IMR-90 (cell line): ENCODE measurements at regions not wholly inside any gene's neighbourhood (a gene's known extent, or its start where the extent isn't known, plus 50 kb on each side); places are given as distances from the start of the nearest gene placed in this dataset.

ENCODE experiments used
- ATAC-seq: fragments of 200-7000 bp; cut with Tn5 transposase; 2 replicates; pipeline ENCODE4 v1.9.1; 2020; ENCODE audit warnings: low read depth, mild to moderate bottlenecking, moderate library complexity
- BruUV-seq: library from RNA; stranded (reverse); fragments of 400-500 nt; replicated peaks from 2 replicates; lab custom pipeline; 2021; lab: Mats Ljungman, UMichigan
- CTCF ChIA-PET: fragments of 300-600 bp; formaldehyde crosslinking; extraction: SDS; loops from one replicate; lab custom pipeline; 2021; ENCODE audit warnings: antibody characterized with exemption; lab: Yijun Ruan, JAX
- POLR2A ChIA-PET: fragments of 300-600 bp; sonication (Branson Sonifier 250); formaldehyde crosslinking; loops from one replicate; lab custom pipeline; 2022; ENCODE audit warnings: antibody characterized with exemption; ENCODE audit not compliant: unreplicated experiment; lab: Charles Lee
- DNase-seq: peaks from one replicate; pipeline ENCODE4 v3.0.0; 2013
- H2AFZ ChIP-seq: replicated peaks from 2 replicates; pipeline ENCODE3; 2013; ENCODE audit warnings: low read length, mild to moderate bottlenecking; ENCODE audit not compliant: poor library complexity
- H2AK5ac ChIP-seq: 2 replicates; pipeline ENCODE4 v1.6.1; 2013; ENCODE audit warnings: low read depth, low read length, inconsistent platforms
- H2AK9ac ChIP-seq: replicated peaks from 2 replicates; pipeline ENCODE3; 2013; ENCODE audit warnings: mild to moderate bottlenecking, low read depth, low read length, moderate library complexity; ENCODE audit not compliant: poor library complexity
- H2BK120ac ChIP-seq: 2 replicates; pipeline ENCODE4 v1.6.1; 2013; ENCODE audit warnings: low read depth, low read length, inconsistent platforms
- H2BK15ac ChIP-seq: 3 replicates; pipeline ENCODE4 v1.6.1; 2013; ENCODE audit warnings: low read depth, low read length, inconsistent platforms
- H2BK20ac ChIP-seq: 2 replicates; pipeline ENCODE4 v1.6.1; 2013; ENCODE audit warnings: low read depth, mild to moderate bottlenecking, inconsistent platforms, low read length, moderate library complexity
- H2BK5ac ChIP-seq: 2 replicates; pipeline ENCODE4 v1.6.1; 2013; ENCODE audit warnings: mild to moderate bottlenecking, low read depth, low read length, inconsistent platforms; ENCODE audit not compliant: poor library complexity, severe bottlenecking
- H3K14ac ChIP-seq: replicated peaks from 2 replicates; pipeline ENCODE4 v1.6.1; 2013; ENCODE audit warnings: low read depth, low read length, inconsistent platforms
- H3K18ac ChIP-seq: 2 replicates; pipeline ENCODE4 v1.6.1; 2013; ENCODE audit warnings: low read depth, low read length, control low read depth
- H3K23ac ChIP-seq: 2 replicates; pipeline ENCODE4 v1.6.1; 2013; ENCODE audit warnings: low read depth, low read length, inconsistent platforms
- H3K27ac ChIP-seq: 2 replicates; pipeline ENCODE4 v1.5.1; 2013; ENCODE audit warnings: mild to moderate bottlenecking, control low read depth, low read length; ENCODE audit not compliant: insufficient read depth
- H3K27me3 ChIP-seq: 2 replicates; pipeline ENCODE4 v1.6.1; 2013; ENCODE audit warnings: low read length; ENCODE audit not compliant: control insufficient read depth, insufficient read depth
- H3K36me3 ChIP-seq: 2 replicates; pipeline ENCODE4 v1.6.1; 2013; ENCODE audit warnings: low read length, mixed read lengths; ENCODE audit not compliant: control insufficient read depth, insufficient read depth
- H3K4ac ChIP-seq: 2 replicates; pipeline ENCODE4 v1.6.1; 2013; ENCODE audit warnings: low read depth, low read length, inconsistent platforms
- H3K4me1 ChIP-seq: 2 replicates; pipeline ENCODE4 v1.6.1; 2013; ENCODE audit warnings: low read length, mixed read lengths; ENCODE audit not compliant: control insufficient read depth, insufficient read depth
- H3K4me2 ChIP-seq: 2 replicates; pipeline ENCODE4 v1.6.1; 2013; ENCODE audit warnings: low read depth, mild to moderate bottlenecking, control low read depth, low read length, moderate library complexity
- H3K4me3 ChIP-seq: 2 replicates; pipeline ENCODE4 v1.5.1; 2013; ENCODE audit warnings: low read depth, mild to moderate bottlenecking, control low read depth, low read length, moderate library complexity; ENCODE audit not compliant: insufficient read depth
- H3K56ac ChIP-seq: 2 replicates; pipeline ENCODE4 v1.6.1; 2013; ENCODE audit warnings: low read length, inconsistent platforms; ENCODE audit not compliant: insufficient read depth; ENCODE audit errors: extremely low read depth
- H3K79me1 ChIP-seq, 2 experiments: 2 replicates each; pipeline ENCODE4 v1.6.1; 2013; ENCODE audit warnings: low read length in 2 of 2, inconsistent platforms in 1 of 2, low read depth in 1 of 2
- H3K9ac ChIP-seq: 2 replicates; pipeline ENCODE4 v1.6.1; 2013; ENCODE audit warnings: low read depth, low read length, control low read depth
- H3K9me1 ChIP-seq: 2 replicates; pipeline ENCODE4 v1.6.1; 2013; ENCODE audit warnings: low read length, inconsistent platforms; ENCODE audit not compliant: insufficient read depth
- H3K9me3 ChIP-seq: 2 replicates; pipeline ENCODE4 v1.6.1; 2013; ENCODE audit warnings: low read length; ENCODE audit not compliant: control insufficient read depth, insufficient read depth
- H4K20me1 ChIP-seq: 2 replicates; pipeline ENCODE4 v1.6.1; 2013; ENCODE audit warnings: low read length, inconsistent platforms; ENCODE audit not compliant: insufficient read depth
- H4K5ac ChIP-seq: 2 replicates; pipeline ENCODE4 v1.6.1; 2013; ENCODE audit warnings: mild to moderate bottlenecking, low read depth, low read length, control low read depth
- H4K8ac ChIP-seq, 2 experiments: 2 replicates each; pipeline ENCODE4 v1.6.1; 2013; ENCODE audit warnings: low read depth in 2 of 2, low read length in 2 of 2, control low read depth in 1 of 2, inconsistent platforms in 1 of 2
- H4K91ac ChIP-seq: 2 replicates; pipeline ENCODE4 v1.6.1; 2013; ENCODE audit warnings: low read depth, low read length, inconsistent platforms; ENCODE audit not compliant: insufficient read depth
- BHLHE40 ChIP-seq: fragments of 150-350 bp; IDR thresholded peaks from 2 replicates; pipeline ENCODE4 v1.6.1; 2016; ENCODE audit warnings: mild to moderate bottlenecking, low read depth, low read length
- CEBPB ChIP-seq: IDR thresholded peaks from 2 replicates; pipeline ENCODE4 v1.6.1; 2012; ENCODE audit warnings: low read depth, low read length, improper control_type of control experiment
- CHD1 ChIP-seq: IDR thresholded peaks from 2 replicates; pipeline ENCODE4 v1.6.1; 2012; ENCODE audit warnings: low read depth, low read length, improper control_type of control experiment
- FOS ChIP-seq: fragments of 150-350 bp; IDR thresholded peaks from 2 replicates; pipeline ENCODE4 v1.6.1; 2016; ENCODE audit warnings: low read depth, low read length
- MAFK ChIP-seq: IDR thresholded peaks from 2 replicates; pipeline ENCODE4 v1.6.1; 2012; ENCODE audit warnings: low read depth, low read length, improper control_type of control experiment
- MAZ ChIP-seq: IDR thresholded peaks from 2 replicates; pipeline ENCODE4 v1.6.1; 2012; ENCODE audit warnings: low read depth, mild to moderate bottlenecking, low read length, improper control_type of control experiment, moderate library complexity, borderline replicate concordance
- MXI1 ChIP-seq: IDR thresholded peaks from 2 replicates; pipeline ENCODE4 v1.6.1; 2012; ENCODE audit warnings: low read depth, mild to moderate bottlenecking, low read length, moderate library complexity, borderline replicate concordance
- POLR2A ChIP-seq: IDR thresholded peaks from 2 replicates; pipeline ENCODE4 v1.6.1; 2012; ENCODE audit warnings: mild to moderate bottlenecking, low read depth, low read length
- RAD21 ChIP-seq: IDR thresholded peaks from 2 replicates; pipeline ENCODE4 v1.6.1; 2012; ENCODE audit warnings: low read length, improper control_type of control experiment
- RCOR1 ChIP-seq: IDR thresholded peaks from 2 replicates; pipeline ENCODE4 v1.6.1; 2012; ENCODE audit warnings: mild to moderate bottlenecking, low read length, improper control_type of control experiment; ENCODE audit not compliant: insufficient replicate concordance
- RFX5 ChIP-seq: IDR thresholded peaks from 2 replicates; pipeline ENCODE4 v1.8.0; 2012; ENCODE audit warnings: low read depth, mild to moderate bottlenecking, low read length, moderate library complexity
- WGBS, 2 experiments: methylation state at CpG; one replicate each; pipeline versions ENCODE4 v1.1.5 to v1.1.7; 2013; ENCODE audit warnings: missing lambda C conversion rate in 2 of 2; ENCODE audit not compliant: insufficient read length in 1 of 2; ENCODE audit errors: extremely low coverage in 2 of 2; 5-methylcytosine and 5-hydroxymethylcytosine counted together
- dilution Hi-C: fragments of 300-500 bp; cut with HindIII; formaldehyde crosslinking; loops from one replicate; pipeline ENCODE4 v1.14.3; 2018; ENCODE audit warnings: low sequenced_read_pairs; ENCODE audit not compliant: unreplicated experiment
- in situ Hi-C: fragments of 300-500 bp; cut with MboI; formaldehyde crosslinking; loops from 3 replicates; pipeline ENCODE4 v1.14.3; 2019; ENCODE audit warnings: low sequenced_read_pairs, inconsistent platforms, mixed read lengths
- intact Hi-C: fragments of 100-400 bp; cut with micrococcal nuclease; formaldehyde crosslinking; loops from 2 replicates; pipeline ENCODE4 v1.10.0; 2022

- no peaks in the 10 kb centered on the region for H4K20me1 ChIP-seq
- peaks cover 14% of the 10 kb centered on the region for H3K9me1 ChIP-seq
- ChIA-PET CTCF (interaction anchor here (0.8 to 1.0 kb wide), 2 partner anchors 19 to 92 kb away, joined by 3 to 4 read pairs; no protein-coding TSS in a partner anchor), POLR2A (no interaction called here)
- peak overlapping the region; percentile 88 for H3K14ac ChIP-seq
- DNase-seq, result peak; percentile 92
- in situ Hi-C loops, result no loop called here
- peak overlapping the region; percentile 20; the same call in 1 of the 2 replicates for H3K4me2 ChIP-seq
- peaks cover 20% of the 10 kb centered on the region for H3K4me1 ChIP-seq
- H3K9me3 ChIP-seq, result 0 out of 2 replicates have a peak, but pooled peaks cover 2% of the 10 kb centered on the region
- peak; percentile 27; the same call in 1 of the 2 replicates for TF ChIP-seq FOS
- no peak for TF ChIP-seq RFX5
- no peak for TF ChIP-seq POLR2A
- 0 out of 2 replicates have a peak, but pooled peaks have one; percentile 40 for TF ChIP-seq CHD1
- 0 out of 2 replicates have a peak, but pooled peaks have one; percentile 15 for TF ChIP-seq MXI1
- TF ChIP-seq RCOR1, result peak; percentile 83
- TF ChIP-seq MAFK, result no peak
- TF ChIP-seq BHLHE40, result peak; percentile 24; the same call in 1 of the 2 replicates
- peak; percentile 30 for TF ChIP-seq RAD21
- peak; percentile 83 for TF ChIP-seq MAZ
- TF ChIP-seq CEBPB, result peak; percentile 98
- H3K23ac ChIP-seq, result peak overlapping the region; percentile 61
- peaks cover 2% of the 10 kb centered on the region; the same call in 1 of the 2 replicates for H3K27me3 ChIP-seq
- dilution Hi-C loops, result no loop called here
- peak overlapping the region; percentile 88 for H2AK9ac ChIP-seq
- H2BK20ac ChIP-seq, result peak overlapping the region; percentile 98
- no peaks in the 10 kb centered on the region for H3K79me1 ChIP-seq
- H4K91ac ChIP-seq, result peak overlapping the region; percentile 93
- peak overlapping the region; percentile 44 for H3K27ac ChIP-seq
- peak overlapping the region; percentile 90 for H2BK15ac ChIP-seq
- H2BK120ac ChIP-seq, result peak overlapping the region; percentile 97
- H2AFZ ChIP-seq, result peak overlapping the region; percentile 86
- peak overlapping the region; percentile 25; the same call in 1 of the 2 replicates for H3K9ac ChIP-seq
- peak overlapping the region; percentile 52 for H2BK5ac ChIP-seq
- intact Hi-C loops, result no loop called here
- peak overlapping the region; percentile 96 for H3K4ac ChIP-seq
- ATAC-seq, result peak; percentile 98
- BruUV-seq, result no TSS peak
- H3K4me3 ChIP-seq, result no peak overlapping the region
- peak overlapping the region; percentile 72 for H3K56ac ChIP-seq
- peak overlapping the region; percentile 64 for H3K18ac ChIP-seq
- H2AK5ac ChIP-seq, result peak overlapping the region; percentile 99
- WGBS, 2 experiments, result 27% methylated on average over 7 of the region's 17 CpGs; no CpG with 5 or more reads in 1 of the 2 experiments
- peak overlapping the region; percentile 72 to 93 for H4K8ac ChIP-seq
- H4K5ac ChIP-seq, result peak overlapping the region; percentile 77
- no peaks in the 10 kb centered on the region for H3K36me3 ChIP-seq
Measured at GRCh38 chr2:120539937-120540718, 194.2 kb downstream of the INHBB start.
